HG02678 (cell line): ENCODE measurements at regions not wholly inside any gene's neighbourhood (a gene's known extent, or its start where the extent isn't known, plus 50 kb on each side); places are given as distances from the start of the nearest gene placed in this dataset.
"Not testable (repeated sequence)": the region's sequence is repeated elsewhere in the genome, so short reads cannot be mapped to it uniquely, and the experiment has no call there.

Experiments used
- ATAC-seq: cut with Tn5 transposase; IDR thresholded peaks from one replicate; pipeline ENCODE4 v1.9.1; 2021; ENCODE audit warnings: mild to moderate bottlenecking, moderate library complexity; ENCODE audit not compliant: unreplicated experiment

- ATAC-seq = not testable (repeated sequence)
Observed at GRCh38 chr11:109967136-109967535, 126.1 kb upstream of the ZC3H12C start.

- ATAC-seq = no peak
Observed at GRCh38 chr11:109968299-109968698, 124.9 kb upstream of the ZC3H12C start.

- ATAC-seq = no peak
Observed at GRCh38 chr11:109968781-109969180, 124.4 kb upstream of the ZC3H12C start.

DNA sequence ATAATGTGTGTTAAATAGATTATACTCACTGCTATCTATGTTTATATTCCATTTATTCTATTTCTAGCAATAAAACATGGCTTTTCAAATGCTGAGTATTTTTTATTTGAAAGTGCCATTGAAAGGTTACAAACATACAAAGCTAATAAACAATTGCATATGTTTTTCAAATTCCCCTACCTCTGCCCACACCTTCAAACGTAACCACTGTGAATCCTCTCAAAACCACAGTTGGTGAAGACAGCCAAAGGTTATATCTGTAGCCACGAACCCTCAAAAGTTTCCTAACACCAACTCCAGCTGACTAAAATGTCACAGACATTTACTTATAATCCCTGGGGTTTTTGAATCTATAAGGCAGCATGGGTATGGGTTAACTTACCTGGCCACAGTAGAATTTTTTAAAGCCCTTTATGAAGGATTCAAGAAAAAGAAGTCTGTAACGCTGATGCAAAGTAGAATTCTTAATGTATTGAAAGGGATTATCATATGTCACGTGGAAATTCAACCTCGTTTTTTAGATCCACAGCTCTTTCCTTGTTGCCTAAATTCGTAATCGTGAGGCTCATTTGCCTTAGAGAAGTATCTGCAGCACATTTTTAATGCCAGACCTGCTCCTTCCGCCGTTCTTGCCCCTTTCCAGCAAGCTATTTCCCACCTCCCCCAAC lies 122.5 kb upstream of the ZC3H12C start:
- peak; percentile 68 for ATAC-seq

DNA sequence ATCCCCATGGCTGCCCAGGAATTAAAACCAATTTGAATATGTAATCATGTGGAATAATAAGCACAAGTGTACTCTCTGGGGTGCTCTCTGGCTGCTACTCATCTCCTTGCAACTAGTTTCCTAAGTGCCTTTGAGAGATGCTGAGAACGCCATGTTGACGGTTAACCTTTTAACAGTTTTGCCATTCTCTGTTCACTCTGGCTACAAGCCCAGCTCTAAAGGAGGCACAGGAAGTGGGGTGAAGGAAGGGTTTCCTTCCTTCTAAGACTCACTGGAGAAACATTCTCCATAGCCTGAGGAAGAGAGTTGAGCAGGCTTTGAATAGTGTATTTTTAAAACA lies 122.0 kb upstream of the ZC3H12C start:
- ATAC-seq = no peak

DNA sequence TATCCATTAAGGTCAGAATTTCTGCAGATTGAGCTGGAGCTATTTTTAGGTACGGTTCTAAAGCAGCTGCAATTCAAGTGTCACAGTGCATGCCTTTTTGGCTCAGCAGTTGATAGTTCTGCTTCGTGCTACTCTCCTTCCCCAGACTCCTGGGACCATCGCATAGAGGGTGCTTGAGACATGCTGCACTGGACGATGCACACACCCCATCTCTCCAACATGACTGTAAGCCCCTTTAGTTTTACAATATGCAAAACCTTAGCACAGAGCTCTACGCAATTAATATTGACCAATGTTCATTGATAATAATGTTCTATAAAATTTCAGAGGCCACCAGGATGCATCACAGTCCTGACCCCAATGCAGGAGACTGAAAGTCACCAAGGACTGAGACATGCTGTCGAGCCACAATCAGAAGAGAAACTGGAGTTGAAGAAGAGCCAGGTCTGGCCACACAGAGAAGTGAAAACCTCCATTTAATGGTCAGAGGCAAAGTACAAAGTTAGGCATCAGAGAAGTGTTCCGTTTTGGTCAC lies 120.9 kb upstream of the ZC3H12C start:
- peak; percentile 65 for ATAC-seq

- no peak for ATAC-seq
Observed at GRCh38 chr11:109972939-109973338, 120.3 kb upstream of the ZC3H12C start.

DNA sequence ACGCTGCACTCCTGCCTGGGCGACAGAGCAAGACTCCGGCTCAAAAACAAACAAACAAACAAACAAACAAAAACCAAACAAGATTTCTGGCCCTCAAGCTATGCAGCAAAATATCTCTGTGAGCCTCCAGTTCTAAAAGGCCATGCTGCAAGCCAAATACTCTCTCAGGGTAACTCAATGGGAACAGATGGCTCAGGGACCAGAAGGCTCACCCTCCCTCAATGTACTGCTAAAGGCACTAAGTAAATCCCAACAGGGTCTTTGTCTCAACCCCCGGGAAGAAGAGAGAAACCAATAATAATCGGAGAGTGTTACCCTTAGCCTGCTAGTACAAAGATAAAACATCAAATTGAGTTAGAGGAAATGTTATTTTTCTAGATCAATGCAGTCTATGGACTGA lies 119.7 kb upstream of the ZC3H12C start:
- no peak for ATAC-seq

- no peak for ATAC-seq
Observed at GRCh38 chr11:109974523-109974922, 118.7 kb upstream of the ZC3H12C start.

- ATAC-seq = no peak
Observed at GRCh38 chr11:109978895-109979294, 114.3 kb upstream of the ZC3H12C start.

GRCh38 chr11:109981031-109981636 lies 112.1 kb upstream of the ZC3H12C start:
- no peak for ATAC-seq

- ATAC-seq = no peak
Observed at GRCh38 chr11:109983358-109983757, 109.8 kb upstream of the ZC3H12C start.

DNA sequence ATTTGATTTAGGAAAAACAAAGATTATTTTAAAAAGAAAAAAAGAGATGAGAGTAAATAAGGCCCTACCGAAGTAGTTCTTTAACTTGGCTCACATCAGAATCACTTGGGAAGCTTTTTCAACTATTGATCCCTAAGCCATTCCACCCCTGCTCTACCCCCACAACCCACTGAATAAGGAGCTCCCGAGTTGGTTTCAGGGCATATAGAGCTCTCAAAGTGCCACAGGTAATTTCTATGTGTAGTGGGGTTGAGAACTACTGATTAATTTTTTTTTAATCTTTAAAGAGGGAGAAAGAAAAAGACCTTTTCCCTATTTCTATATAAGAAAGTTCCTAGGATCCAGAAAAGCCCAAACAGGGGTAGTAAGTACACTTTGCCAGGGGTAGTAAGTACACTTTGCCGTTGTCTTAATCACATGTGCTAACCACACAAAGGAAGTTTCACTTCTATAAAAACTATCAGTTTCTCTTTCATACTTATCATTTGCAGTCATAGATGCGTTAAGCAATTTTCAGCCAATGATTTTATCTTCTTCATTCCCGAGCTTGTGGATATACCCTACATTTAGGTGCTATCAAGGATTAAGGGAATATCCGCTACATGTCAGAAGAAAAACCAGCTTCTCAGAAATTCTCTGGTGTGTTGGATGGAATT lies 108.4 kb upstream of the ZC3H12C start:
- ATAC-seq = peak; percentile 98

- no peak for ATAC-seq
Observed at GRCh38 chr11:109986488-109986887, 106.7 kb upstream of the ZC3H12C start.

DNA sequence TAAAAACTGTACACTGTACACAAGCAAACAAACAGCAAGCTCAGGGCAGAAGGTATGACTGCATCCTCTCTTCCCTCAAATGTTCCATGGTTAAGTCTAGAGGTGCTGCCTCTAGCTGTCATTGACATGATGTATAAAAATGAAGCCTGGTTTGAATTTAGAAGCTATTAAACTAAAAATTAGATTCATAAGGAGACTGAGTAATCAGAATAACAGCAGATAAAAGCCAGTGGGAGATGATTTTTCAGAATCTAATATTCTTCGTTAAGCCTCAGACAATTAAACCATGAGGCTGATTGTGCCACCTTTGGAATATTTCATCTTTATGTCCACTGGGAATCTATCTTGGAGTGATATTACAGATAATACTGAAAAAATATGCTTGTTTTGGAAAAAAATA lies 101.4 kb upstream of the ZC3H12C start:
- ATAC-seq = no peak

DNA sequence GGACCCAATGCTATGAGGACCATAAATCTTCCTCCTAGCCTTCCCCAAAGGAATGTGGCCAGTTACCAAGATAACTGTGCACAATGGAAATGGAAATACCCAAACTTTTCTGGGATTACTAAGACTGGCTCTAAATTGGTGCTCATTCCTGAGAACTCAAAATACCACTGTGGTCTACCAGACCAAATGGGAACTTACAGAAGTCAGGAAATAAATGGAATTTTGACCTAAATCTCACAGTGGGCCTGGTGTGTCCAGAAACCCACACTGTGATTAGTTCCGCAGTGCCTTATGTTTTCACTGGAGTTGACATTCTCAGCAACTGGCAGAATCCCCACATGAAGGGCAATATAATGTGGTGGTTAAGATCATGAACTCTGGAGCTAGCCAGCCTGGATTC lies 99.4 kb upstream of the ZC3H12C start:
- no peak for ATAC-seq

DNA sequence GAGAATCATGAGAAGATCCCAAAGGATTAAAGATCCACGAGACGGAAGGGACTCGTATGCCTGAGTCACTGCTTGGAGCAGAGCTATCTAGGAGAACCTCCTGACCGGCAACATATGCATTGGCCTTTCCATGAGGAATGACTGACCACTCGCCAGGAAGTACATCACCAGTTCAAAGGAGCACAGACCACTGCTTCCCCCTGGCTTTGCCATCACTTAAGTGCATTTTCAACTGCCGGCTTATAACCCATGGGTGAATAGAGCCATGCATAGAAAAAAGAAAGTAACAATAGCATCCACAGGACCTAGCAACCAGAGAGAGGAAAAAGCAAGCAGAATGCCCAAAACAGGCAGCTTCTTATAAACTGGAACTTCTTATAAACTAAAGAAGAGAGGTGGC lies 98.3 kb upstream of the ZC3H12C start:
- ATAC-seq = no peak

GRCh38 chr11:109996060-109996459 lies 97.1 kb upstream of the ZC3H12C start:
- no peak for ATAC-seq

- ATAC-seq = no peak
Observed at GRCh38 chr11:109998921-109999320, 94.3 kb upstream of the ZC3H12C start.

DNA sequence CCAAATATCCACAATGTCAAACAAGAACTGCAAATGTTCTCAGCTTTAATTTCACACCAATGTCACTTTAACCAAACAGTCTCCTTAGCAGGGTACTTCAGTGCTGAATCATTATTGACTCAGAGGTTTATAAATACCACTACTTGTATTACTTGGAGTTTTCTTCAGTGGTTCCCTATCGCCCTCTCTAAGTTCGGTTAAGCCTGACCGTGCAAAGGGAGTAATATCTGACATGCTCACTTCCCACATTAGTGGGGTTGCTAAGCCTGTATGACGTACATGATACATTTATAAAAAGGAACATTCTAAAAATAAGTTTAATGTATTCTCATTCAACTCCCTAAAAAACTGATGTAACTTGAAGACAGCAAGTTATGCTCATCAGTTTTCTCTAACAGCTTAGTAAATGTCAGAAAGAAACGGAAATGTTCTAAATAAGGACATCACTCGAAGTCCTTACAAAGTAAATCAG lies 93.1 kb upstream of the ZC3H12C start:
- peak; percentile 96 for ATAC-seq

- ATAC-seq = no peak
Observed at GRCh38 chr11:110000850-110001249, 92.3 kb upstream of the ZC3H12C start.

GRCh38 chr11:110003426-110003825 lies 89.8 kb upstream of the ZC3H12C start:
- no peak for ATAC-seq
